ENCODE measurements at regions not wholly inside any gene's neighbourhood (a gene's known extent, or its start where the extent isn't known, plus 50 kb on each side); places are given as distances from the start of the nearest gene placed in this dataset.

DNA sequence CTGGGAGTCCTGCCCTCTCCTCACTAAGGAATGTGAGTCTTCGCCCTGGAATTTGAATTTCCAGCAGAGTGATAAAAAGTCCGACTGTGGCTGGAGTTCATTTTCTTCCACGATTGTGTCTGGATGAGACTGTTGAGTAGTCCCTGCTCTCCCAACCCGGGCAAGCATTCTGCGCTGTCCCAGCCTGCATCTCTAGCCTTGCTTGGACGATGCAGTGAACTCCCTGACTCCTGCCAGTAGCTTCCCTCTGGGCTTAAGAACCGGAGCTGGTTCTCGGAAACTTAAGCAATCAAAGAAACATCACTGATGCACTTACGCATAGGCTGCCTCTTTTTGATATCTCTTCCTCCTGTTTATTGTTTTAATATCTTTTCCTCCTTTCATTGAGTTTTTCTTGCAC is 116.0 kb upstream of the FZD8 start:
- FAIRE-seq = no peak

DNA sequence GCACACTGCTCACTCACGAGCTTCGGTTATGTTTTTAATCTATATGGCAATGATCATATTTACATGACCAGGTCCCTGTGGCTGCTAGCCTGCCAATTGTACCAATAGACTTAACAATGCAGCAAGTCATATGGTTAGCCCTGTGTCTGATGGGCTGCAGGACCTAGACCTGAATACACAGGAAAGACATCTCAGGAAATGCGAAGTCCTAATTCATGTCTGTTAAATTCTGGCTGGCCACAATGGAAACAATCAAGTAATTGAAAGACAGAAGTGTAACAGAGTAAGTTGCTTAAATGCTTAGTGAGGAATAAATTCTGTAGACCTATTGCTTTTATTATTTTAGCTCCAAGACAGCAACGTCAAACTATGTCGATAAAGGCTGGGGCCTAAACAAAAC is 112.4 kb upstream of the FZD8 start:
- no peak for FAIRE-seq

DNA sequence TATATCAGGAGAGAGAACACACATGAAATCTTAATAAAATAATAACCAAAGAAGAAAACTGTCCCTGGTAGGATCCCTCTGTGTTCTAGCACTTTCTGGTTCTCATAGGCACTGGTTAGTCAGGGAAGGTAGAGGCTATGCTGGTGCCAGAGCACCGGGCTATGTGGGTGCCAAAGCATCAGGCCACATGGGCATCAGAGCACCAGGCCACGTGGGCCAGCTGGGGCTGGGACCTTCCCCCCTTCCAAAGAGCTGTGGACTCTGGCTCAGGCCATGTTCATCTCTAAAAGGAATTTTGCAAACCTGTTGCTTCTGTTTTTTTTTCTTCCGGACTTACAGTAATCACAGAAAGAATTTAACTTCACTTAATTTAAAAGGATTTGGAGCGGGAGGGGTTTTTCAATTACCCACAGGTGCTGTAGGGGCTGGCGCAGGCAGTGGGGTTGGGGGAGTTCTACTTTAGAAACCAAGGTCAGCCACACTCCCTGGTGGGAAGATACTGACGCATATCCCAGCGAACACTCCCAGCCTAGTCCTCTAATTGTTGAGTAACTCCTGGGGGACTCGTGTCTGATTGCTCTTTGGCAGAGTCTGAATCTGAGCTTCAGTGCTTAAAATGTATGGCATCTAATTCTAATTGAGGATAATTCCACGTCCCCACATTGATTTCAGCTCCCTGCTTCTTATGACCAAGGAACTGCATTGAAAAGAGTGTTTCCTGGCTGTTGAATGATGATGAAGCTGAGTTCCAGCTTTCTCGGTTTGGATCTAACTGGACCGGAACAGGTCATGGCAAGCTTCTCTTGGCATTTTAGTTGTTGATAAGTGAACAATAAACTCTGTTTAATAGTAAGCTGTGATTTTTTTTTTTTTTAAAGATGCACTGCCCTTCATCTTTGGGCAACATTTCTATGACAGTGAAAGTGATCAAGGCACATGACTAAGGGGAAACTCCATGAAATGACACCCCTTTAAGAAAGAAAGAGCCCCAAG is 110.7 kb upstream of the FZD8 start:
- no peak for FAIRE-seq

DNA sequence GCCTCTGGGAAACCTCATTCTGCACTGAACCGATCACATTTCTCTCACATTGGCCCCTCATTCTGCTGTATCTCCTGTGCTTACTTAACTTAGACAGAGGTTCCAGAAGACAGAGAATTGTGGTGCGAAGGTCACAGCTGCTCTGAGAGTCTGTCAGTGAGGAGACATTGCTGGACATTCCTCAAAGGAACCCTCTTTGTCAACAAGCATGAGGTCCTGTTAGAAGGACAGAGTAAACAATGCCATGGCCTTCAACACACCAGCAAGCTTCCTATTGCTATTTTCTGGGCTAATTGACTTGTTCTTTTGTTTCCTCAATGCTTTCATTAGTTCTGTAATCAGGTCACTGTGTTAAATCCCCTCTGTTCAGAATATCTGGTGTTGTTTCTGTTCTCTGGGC is 109.3 kb upstream of the FZD8 start:
- no peak for FAIRE-seq

DNA sequence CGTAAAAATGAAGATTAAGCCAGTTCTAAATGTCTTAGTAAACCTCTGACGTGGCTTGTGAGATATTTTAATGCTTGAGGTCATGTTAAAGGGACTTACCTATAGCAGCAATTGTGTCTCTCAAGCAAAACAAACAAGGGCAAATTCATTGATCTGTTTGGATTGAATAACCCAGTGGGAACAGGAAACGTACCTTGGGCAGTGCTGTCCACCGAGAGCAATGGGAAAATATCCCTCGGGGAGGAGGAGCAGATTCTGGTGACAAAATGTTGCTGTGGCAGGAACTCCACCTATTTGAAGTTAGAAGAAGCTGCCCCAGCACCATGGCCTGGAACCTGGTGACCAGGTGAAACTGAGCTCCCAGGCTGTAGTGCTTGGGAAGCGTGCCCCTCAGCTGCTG is 107.1 kb upstream of the FZD8 start:
- FAIRE-seq = no peak

DNA sequence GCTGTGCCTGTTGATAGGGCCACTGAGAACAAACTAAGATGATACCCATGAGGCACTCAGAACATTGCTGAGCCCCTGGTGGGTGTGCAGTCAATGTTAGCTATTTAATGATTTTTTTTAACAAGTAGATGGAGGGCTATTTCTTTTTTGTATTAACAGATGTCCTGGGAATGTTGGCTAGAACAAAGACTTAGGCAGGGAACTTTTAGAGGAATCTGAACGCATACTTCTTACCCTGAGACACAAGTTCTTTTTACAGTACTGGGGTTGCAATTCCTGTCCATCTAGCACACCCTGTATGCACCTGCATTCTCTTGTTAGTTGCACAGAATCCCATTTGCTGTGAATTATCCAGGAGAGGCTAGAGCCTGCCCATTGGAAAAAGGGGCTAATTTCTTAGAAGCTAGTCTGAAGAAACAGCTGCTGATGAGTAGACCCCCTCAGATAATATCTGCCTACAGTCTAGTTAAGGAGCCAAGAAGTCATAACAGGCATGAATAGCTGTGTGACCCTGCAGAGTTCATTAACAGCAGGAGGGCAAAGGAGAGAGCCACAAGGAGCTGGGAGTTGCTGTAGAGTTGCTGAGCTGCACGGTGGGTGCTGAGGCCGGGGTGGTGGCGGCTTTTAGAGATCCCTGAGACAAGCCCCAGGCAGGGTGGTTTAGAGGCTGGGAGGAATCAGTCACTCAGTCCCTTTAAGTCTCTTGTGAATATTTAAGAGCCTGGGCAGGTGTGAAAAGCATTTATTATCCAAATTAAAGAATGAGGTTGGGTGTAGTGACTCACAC is 103.7 kb upstream of the FZD8 start:
- FAIRE-seq = no peak

DNA sequence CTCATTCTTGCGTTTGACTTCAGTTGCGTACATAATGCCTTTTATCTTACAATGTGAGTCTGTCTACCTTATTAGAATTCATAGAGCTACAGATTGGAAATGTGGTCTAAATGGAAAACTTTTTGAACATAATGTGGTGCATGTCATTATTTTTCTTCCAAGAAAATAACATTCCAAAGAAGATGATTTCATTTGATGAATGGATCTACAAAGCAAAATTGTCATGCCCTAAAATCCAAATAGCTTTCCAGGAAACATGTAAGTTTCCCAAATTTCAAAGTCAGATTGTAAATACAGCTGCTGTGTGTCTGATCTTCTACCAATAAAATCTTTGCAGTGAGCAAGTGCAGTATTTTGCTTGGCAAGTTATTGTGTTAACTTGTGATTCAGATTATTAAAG is 101.8 kb upstream of the FZD8 start:
- FAIRE-seq = no peak

DNA sequence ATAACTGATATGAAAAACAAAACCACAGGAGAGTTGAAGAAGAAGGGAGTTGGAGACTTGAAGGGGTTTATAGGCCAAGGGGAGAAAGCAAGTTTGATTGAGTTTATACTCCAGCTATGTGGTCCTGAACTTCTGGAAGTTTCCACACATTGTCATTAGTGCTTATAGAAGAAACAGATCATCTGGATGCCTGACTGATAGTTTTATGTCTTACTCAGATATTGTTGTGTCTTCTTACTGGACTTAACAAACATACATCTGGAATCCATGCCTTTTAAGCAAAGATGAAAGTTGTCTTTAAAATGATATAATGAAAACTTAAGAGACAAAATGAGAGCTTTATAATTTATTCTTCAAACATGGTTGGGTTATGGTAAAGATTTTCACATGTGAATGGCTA is 101.3 kb upstream of the FZD8 start:
- no peak for FAIRE-seq

DNA sequence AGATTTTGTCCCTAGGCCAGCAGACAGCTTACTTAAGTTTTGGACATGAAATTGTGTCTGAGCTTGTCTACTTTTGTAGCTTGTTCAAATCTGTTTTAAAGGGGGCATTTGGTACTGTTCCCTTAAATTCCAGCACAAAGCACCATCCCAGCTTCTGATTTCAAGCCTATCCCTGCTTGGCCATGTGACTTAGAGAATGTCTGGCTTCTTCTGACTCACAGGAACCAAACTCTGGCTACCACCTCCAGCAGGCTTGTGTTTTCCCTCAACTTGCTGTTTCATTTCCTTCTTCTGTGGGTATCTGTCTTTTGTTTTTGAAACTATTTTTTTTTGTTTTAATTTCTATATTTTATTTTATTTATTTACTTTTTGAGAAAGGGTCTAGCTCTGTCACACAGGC is 97.9 kb upstream of the FZD8 start:
- FAIRE-seq = no peak

DNA sequence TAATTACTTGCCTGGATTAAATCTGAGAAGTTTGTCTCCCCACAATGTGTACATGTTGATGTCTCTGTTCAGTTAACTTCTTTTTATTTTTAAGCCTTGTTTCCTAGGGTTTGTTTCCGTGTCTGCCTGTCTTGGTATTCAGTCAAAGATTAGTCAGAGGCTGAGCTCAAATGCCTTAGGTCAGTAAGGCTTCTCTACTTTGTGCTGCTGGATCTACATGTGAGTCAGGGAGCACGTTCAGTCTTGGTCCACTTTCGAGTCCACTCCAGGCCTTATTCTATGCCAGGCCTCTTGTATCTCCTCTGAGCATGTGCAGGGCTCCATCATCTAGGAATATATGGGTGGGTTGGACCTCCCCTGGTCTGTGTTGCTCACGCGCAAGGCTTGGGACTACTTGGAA is 93.3 kb upstream of the FZD8 start:
- no peak for FAIRE-seq

DNA sequence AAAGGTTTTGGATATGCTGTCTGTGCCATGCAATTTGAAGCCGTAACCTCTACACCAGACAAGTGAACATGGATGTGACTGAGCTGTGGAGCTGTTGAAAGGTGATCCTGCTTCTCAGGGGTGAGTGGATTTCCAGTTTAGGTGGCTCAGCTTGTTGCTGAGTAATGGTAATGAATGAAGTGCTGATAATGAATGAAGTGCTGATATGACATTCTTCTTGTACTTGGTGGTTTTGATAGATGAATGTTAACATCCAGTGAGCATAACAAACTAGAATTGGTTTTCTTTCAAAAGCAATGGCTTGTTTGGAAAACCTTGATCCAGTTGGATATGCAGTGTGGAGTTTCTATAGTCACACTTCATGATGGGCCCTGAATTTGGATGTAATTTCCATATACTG is 89.7 kb upstream of the FZD8 start:
- no peak for FAIRE-seq

DNA sequence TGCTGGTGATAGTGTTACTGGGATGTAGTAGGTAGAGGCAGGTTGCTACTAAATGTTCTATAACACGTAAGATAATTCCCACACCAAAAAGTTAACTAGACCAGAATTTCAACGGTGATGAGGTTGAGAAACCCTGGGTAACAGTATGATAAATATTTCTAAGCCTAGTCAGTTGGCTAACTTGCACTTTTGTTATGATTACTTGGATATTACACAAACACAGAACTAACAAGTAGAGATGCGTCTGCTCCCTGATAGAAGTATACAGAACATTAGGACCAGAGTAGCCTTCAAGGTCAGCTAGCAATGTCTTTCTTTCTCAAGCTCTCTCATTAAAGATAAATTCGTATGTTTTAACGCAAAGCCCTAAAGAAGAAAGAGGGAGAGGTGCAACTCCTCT is 86.2 kb upstream of the FZD8 start:
- FAIRE-seq = no peak

DNA sequence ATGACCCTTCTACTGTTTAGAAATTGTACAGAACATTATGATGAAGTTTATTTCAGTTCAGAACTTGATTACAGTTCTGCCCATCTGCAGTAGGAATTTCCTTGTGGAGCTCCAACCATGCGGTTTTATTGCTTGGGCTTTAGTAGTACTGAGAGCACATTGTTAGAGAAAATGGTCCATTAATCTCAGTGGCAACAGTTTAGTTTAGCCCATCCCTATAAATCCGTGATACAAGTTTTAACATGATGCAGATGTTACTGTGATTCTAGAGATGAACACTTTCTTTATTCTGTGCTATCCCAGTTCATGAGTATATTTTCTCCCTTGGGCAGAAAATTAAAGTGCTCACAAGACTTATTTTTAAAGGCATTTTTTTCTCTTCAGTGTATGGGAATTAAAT is 84.8 kb upstream of the FZD8 start:
- no peak for FAIRE-seq

DNA sequence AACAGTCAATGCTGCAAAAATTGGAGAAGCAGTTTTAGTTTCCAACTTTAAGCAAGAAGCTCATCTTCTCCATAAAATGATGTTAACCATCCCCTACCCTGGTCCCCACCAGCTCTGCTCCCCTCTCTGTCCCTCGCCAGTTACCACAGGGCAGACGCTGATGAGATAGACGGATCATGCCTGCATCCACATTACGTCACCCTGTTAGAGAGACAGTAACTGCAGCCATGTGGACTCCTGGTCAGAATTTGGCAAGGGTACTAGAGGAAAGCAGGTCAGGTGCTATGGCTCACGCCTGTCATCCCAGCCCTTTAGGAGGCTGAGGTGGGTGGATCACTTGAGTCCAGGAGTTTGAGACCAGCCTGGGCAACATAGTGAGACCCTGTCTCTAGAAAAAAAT is 81.9 kb upstream of the FZD8 start:
- FAIRE-seq = no peak

DNA sequence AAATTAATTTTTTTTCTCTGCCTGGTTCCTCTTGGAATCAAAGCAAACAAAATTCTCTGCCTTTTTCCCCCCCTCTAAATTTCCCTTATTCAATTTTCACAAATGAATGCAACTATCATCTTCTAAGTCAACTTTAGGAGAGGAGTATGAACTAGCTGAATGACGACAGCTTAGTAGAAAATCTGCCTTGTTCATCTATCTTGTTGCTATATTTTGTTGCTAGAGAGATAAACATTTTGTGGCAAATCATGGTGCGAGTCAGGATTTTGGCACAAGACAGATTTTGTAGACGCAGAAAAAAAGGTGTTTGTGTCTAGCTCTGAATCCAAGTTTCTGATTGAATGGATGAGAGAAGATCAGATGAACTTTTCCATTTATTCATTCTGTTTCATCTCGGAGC is 81.0 kb upstream of the FZD8 start:
- FAIRE-seq = no peak

DNA sequence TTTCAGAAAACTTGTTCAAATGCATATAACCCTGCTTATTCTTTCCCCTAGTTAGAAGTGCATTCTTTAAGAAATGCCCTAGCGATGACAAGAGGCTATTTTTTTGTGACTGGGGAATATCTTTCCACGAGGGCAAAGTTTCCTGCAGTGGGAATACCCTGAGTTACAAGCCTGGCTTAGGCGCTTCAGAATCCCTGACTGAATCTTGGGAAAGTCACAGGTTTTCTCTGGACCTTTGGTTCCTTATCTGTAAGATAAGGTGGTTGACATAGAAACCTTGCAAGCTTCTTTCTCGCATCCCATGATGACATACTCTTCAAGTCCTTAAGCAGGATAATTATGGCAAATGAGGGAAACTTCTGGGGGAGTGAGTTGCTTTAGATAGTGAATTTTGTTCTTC is 80.5 kb upstream of the FZD8 start:
- no peak for FAIRE-seq

DNA sequence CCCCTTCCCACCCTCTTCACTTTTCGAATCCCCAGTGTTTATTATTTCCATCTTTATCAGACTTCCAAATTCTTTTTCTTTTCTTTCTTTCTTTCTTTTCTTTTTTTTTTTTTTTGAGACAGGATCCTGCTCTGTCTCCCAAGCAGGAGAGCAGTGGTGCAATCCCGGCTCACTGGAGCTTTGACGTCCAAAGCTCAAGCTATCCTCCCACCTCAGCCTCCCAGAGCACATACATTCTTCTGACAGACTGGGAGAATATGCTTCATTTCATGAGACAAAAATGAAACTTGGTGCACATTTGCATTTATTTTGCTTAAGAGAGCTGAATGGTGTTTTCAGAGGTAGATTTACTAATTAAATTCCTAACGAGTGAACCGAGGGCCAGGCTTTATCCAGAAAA is 80.1 kb upstream of the FZD8 start:
- FAIRE-seq = no peak

DNA sequence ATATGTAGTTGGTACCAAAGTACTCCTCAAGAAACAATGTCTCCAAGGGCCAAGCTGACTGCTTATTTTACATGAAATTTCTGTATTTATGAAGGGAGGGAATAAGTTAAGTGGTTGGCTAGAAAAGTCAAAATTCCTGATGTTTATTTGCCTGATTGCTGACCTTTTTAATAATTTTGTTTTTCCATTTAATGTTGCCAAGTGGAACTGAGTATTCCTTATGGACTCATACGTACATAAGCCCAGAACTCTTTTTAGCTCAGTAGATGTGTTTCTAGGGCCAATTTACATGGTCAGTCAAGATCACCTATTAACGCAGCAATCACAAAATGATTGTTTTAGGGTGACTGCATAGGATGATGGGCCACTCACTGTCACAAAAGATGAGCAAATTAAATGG is 78.3 kb upstream of the FZD8 start:
- FAIRE-seq = no peak

DNA sequence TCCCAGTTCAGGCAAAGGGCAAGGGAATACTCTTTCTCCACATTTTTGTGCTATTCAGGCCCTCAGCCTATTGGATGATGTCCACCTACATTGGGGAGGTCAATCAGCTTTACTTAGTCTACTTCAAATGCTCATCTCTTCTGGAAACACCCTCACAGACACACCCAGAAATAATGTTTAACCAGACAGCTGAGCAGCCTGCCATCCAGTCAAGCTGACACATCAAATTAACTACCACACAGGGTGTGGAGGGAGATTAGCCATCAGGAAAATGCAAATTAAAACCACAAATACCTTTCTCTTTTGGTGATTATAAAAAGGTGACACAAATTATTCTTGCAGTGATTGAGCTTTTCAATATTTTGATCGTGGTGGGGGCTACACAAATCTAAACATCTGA is 74.7 kb upstream of the FZD8 start:
- no peak for FAIRE-seq

DNA sequence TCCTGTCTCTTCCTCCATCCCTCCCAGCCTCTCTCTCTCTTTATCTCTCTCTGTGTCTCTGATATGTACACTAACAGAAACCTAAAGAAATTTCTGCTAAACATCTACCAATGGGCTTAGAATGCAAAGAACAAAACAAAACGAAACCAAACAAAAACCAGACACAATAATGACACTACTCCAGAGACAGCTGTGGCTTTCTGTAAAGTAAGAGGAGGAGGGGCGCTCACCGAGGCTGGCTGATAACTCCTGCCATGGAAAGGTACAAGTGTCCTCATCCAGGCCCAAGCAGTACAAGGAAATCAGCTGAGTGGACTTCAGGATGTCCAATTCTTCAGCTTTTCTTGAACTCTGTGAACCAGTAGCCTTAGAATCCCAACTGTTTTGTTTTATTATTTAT is 70.4 kb upstream of the FZD8 start:
- FAIRE-seq = no peak

DNA sequence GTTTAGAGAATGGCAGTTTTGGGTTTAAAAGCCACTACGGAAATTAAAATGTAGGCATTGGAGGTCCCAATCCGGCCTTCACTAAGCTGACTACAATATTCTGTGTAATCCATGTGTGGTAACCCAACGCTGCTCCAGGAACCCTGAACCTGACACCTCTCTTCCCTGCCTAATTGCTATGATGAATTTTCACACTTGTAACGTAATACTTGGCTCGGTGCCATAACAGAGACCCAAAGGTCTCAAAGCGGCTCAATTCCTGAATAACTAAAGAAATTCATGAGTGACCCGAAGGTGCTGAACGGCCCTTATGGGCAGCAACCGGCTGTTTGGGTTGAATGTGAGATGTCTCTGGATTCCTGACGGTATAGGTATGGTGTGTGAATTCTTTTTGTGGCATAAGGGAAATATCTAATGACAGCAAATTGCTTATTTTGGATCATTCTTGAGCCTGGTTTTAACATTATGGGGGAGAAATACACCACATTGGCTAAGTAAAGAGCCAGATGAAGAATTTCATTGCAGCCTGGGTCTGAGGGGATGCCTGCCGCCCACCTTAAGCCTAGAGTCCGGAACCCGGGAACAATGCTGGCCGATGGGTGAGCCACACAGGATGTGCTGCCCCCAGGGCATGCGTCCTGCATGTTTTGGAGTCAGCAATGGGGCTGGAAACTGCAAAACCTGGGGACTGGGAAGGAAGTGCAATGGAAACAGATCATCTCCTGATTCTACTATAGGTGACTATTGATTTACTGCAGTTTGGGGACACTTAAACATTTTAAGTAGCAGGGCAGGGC is 69.7 kb upstream of the FZD8 start:
- FAIRE-seq = no peak

DNA sequence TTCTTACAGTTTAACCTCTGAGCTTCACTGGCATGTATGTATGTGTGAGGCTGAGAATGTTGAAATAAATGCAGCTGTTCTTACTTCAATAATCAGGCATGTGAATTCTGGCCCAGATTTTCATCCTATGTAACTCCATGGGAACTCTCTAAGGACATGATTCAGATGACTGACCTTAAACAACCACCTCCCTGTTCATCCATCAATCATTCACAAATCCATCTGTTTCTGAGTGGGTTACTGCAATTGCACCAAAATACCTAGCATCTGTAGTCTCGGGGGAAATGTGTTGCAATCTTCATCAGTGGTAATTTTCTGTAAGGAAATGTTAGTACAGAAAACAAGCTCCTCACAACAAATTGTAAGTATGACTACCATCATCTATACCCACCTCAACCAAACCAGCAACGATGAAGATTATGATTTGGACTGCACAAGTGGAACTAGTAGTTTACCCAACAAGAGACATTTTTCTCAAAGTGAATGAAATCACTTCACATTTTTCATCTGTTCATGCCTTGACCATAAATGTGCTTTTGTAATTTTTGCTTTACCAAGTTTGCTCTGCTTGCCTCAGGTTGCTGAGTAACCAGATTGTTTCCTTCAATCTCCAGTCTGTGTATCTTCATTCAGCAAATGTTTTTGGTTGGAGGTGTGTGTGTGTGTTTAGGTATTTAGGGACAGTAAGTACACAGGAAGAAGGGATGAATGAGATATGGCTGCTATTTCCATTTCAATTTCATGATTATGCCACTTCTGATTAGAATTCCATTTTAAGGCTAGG is 65.7 kb upstream of the FZD8 start:
- no peak for FAIRE-seq

DNA sequence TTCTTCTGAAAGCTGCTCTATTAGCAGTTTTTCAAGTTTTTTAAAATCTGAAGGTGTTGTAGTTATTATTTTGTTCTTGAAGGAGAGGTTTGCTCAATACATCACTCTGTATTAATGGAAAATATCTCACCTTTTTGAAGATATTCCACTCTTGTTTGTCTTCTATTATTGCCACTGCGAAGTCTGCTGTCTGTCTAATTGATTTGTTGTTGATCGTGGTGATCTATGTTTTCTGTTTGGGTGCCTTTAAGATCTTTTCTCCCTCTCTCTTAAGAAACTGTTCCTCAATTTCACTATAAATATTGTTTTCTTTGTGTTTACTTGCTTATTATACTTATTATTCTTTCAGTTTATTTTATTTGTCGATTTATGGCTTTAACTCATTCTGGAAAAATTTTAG is 64.9 kb upstream of the FZD8 start:
- FAIRE-seq = no peak
